ENCODE measurements at regions not wholly inside any gene's neighbourhood (a gene's known extent, or its start where the extent isn't known, plus 50 kb on each side); places are given as distances from the start of the nearest gene placed in this dataset.
"Not testable (repeated sequence)": the region's sequence is repeated elsewhere in the genome, so short reads cannot be mapped to it uniquely, and the experiment has no call there.

DNA sequence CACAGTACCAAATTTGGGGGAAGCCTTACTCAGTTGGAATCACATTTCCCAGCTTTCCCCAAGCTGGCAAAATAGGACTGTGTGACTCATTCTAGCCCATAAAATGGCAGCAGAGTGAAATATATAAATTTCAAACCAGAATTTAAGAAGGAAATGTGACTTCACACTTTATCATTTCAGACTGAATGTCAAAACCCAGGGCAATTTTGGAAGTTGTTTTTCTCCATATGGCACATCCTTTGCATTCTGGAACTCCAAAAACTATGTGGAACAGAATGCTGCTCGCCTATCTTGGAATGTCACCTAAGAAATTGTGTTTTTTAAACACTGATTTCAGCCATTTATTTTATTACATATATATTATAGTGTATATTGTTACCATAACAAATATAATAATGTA is 424.7 kb upstream of the ST8SIA4 start:
- ATAC-seq: no peak
- TF ChIP-seq GLIS3 (CRISPR knock-in tag; IDR thresholded peaks at IDR 0.05): no peak

DNA sequence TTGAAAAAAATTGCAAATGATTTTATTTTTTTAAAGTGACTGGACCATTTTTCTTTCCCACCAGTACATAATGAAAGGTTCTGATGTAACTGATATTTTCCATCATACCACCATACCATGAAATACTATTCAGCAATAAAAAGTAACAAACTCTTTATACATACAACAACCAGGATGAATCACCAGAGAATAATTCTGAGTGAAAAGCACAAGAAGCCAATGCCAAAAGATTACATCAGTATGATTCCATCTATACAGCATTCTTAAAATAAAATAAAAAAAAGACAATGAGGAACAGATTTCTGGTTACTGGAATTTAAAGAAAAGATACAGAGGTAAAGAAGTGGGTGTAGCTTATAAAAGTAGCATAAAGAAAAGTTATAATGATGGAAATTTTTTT is 423.7 kb upstream of the ST8SIA4 start:
- TF ChIP-seq ZNF8 (CRISPR knock-in tag; IDR thresholded peaks at IDR 0.05) (no peak), ZC3H10 (CRISPR knock-in tag; IDR thresholded peaks at IDR 0.05) (no peak)
- ATAC-seq: no peak

DNA sequence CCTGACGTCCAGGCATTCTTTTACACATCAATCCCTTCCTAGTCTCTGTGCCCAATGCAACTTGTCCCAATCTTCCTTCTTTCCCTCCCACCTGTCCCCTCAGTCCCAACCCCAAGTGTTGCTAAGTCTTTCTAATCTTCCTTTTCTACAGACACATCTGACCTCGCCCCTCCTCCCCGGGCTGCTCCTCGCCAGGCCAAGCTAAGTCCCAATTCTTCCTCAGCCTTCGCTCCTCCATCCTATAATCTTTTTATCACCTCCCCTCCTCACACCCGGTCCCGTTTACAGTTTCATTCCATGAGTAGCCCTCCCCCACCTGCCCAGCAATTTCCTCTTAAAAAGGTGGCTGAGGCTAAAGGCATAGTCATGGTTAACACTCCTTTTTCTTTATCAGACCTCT is 413.3 kb upstream of the ST8SIA4 start:
- not testable (repeated sequence) for ATAC-seq

DNA sequence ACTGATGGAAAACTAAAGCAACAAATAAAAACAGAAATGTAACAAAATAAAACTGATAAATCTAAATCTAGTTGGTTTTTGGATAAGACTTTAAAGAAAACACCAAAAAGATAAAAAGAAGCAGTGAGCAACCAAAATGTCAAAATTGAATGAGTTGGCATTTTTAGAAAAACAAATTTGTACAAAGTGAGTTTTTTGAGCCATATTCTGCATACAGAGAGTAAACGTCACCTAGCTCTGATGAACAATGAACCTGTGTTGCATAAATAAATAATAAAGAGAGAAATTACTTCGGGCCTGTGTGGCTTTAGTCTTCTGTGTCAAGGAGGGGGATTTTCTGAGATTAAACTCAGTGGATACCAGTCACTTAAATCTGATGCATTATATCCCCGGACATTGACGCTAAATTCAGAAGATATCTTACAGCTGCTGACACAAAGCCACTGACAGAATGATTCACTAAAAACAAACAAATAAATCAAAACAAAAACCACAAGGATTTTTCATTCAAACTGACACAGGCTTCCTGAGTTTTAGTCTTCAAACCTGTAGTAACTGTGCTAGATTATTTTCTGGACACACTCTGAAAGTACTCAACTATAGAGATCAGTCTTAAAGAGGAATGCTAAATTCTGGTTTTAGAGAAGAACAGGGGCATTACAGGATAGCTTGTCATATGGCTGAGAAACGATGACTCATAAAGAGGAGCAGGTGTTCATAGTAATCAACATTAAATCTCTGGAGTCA is 403.5 kb upstream of the ST8SIA4 start:
- ATAC-seq: no peak
- TF ChIP-seq ZNF565 (CRISPR knock-in tag; conservative IDR thresholded peaks at IDR 0.05; ENCODE audit: low read depth): no peak
- no peak for TF ChIP-seq TOX (CRISPR knock-in tag; IDR thresholded peaks at IDR 0.05; ENCODE audit: borderline replicate concordance)
- TF ChIP-seq, protein P1, sequence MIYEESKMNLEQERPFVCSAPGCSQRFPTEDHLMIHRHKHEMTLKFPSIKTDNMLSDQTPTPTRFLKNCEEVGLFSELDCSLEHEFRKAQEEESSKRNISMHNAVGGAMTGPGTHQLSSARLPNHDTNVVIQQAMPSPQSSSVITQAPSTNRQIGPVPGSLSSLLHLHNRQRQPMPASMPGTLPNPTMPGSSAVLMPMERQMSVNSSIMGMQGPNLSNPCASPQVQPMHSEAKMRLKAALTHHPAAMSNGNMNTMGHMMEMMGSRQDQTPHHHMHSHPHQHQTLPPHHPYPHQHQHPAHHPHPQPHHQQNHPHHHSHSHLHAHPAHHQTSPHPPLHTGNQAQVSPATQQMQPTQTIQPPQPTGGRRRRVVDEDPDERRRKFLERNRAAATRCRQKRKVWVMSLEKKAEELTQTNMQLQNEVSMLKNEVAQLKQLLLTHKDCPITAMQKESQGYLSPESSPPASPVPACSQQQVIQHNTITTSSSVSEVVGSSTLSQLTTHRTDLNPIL (CRISPR knock-in tag; IDR thresholded peaks at IDR 0.05; ENCODE audit: low read depth): no peak
- TF ChIP-seq ZFP3 (CRISPR knock-in tag; IDR thresholded peaks at IDR 0.05): no peak
- no peak for TF ChIP-seq OSR1 (CRISPR knock-in tag; IDR thresholded peaks at IDR 0.05)
- TF ChIP-seq CSDC2 (CRISPR knock-in tag; IDR thresholded peaks at IDR 0.05): no peak
- TF ChIP-seq ZC3H10 (CRISPR knock-in tag; IDR thresholded peaks at IDR 0.05): no peak
- TF ChIP-seq, protein P2, sequence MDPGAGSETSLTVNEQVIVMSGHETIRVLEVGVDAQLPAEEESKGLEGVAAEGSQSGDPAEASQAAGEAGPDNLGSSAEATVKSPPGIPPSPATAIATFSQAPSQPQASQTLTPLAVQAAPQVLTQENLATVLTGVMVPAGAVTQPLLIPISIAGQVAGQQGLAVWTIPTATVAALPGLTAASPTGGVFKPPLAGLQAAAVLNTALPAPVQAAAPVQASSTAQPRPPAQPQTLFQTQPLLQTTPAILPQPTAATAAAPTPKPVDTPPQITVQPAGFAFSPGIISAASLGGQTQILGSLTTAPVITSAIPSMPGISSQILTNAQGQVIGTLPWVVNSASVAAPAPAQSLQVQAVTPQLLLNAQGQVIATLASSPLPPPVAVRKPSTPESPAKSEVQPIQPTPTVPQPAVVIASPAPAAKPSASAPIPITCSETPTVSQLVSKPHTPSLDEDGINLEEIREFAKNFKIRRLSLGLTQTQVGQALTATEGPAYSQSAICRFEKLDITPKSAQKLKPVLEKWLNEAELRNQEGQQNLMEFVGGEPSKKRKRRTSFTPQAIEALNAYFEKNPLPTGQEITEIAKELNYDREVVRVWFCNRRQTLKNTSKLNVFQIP (CRISPR knock-in tag; IDR thresholded peaks at IDR 0.05; ENCODE audit: borderline replicate concordance, low read depth): no peak
- no peak for TF ChIP-seq SNAI2 (CRISPR knock-in tag; IDR thresholded peaks at IDR 0.05)
- TF ChIP-seq BACH2 (CRISPR knock-in tag; IDR thresholded peaks at IDR 0.05; ENCODE audit: borderline replicate concordance): no peak
- TF ChIP-seq ZNF8 (CRISPR knock-in tag; IDR thresholded peaks at IDR 0.05): no peak
- no peak for TF ChIP-seq GLIS3 (CRISPR knock-in tag; IDR thresholded peaks at IDR 0.05)
- TF ChIP-seq, protein P3, sequence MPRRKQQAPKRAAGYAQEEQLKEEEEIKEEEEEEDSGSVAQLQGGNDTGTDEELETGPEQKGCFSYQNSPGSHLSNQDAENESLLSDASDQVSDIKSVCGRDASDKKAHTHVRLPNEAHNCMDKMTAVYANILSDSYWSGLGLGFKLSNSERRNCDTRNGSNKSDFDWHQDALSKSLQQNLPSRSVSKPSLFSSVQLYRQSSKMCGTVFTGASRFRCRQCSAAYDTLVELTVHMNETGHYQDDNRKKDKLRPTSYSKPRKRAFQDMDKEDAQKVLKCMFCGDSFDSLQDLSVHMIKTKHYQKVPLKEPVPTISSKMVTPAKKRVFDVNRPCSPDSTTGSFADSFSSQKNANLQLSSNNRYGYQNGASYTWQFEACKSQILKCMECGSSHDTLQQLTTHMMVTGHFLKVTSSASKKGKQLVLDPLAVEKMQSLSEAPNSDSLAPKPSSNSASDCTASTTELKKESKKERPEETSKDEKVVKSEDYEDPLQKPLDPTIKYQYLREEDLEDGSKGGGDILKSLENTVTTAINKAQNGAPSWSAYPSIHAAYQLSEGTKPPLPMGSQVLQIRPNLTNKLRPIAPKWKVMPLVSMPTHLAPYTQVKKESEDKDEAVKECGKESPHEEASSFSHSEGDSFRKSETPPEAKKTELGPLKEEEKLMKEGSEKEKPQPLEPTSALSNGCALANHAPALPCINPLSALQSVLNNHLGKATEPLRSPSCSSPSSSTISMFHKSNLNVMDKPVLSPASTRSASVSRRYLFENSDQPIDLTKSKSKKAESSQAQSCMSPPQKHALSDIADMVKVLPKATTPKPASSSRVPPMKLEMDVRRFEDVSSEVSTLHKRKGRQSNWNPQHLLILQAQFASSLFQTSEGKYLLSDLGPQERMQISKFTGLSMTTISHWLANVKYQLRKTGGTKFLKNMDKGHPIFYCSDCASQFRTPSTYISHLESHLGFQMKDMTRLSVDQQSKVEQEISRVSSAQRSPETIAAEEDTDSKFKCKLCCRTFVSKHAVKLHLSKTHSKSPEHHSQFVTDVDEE (CRISPR knock-in tag; IDR thresholded peaks at IDR 0.05): no peak
- TF ChIP-seq PPARA (CRISPR knock-in tag; IDR thresholded peaks at IDR 0.05; ENCODE audit: borderline replicate concordance): no peak
- TF ChIP-seq TCF4 (CRISPR knock-in tag; IDR thresholded peaks at IDR 0.05; ENCODE audit: borderline replicate concordance): no peak
- TF ChIP-seq ARNTL (CRISPR knock-in tag; IDR thresholded peaks at IDR 0.05; ENCODE audit: borderline replicate concordance, low read depth): no peak
- TF ChIP-seq, protein P4, sequence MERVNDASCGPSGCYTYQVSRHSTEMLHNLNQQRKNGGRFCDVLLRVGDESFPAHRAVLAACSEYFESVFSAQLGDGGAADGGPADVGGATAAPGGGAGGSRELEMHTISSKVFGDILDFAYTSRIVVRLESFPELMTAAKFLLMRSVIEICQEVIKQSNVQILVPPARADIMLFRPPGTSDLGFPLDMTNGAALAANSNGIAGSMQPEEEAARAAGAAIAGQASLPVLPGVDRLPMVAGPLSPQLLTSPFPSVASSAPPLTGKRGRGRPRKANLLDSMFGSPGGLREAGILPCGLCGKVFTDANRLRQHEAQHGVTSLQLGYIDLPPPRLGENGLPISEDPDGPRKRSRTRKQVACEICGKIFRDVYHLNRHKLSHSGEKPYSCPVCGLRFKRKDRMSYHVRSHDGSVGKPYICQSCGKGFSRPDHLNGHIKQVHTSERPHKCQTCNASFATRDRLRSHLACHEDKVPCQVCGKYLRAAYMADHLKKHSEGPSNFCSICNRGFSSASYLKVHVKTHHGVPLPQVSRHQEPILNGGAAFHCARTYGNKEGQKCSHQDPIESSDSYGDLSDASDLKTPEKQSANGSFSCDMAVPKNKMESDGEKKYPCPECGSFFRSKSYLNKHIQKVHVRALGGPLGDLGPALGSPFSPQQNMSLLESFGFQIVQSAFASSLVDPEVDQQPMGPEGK (CRISPR knock-in tag; IDR thresholded peaks at IDR 0.05; ENCODE audit: borderline replicate concordance): no peak
- no peak for TF ChIP-seq RARB (CRISPR knock-in tag; IDR thresholded peaks at IDR 0.05)
- no peak for TF ChIP-seq ISL1 (CRISPR knock-in tag; IDR thresholded peaks at IDR 0.05)
- no peak for TF ChIP-seq ZNF70 (CRISPR knock-in tag; IDR thresholded peaks at IDR 0.05)

DNA sequence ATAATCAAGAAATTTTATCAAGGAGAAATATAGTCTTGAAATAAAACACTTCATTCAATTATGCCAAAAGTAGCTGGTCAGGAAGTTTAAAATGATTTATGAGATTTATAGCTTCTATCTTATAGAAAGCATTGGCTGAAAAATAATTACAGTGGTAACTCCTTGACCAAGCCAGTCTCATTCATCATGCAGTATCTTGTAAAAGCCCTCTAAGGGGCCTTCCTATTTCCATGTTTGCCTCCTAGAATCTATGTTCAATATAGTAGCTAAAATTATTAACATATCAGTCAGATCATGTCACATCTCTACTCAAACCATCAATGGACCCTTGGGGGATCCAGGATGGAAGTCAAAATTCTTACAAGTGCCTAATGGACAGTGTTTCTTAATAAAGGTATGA is 393.4 kb upstream of the ST8SIA4 start:
- TF ChIP-seq, protein P1 (CRISPR knock-in tag; IDR thresholded peaks at IDR 0.05; ENCODE audit: low read depth): no peak
- TF ChIP-seq TCF4 (CRISPR knock-in tag; IDR thresholded peaks at IDR 0.05; ENCODE audit: borderline replicate concordance) (no peak), OSR1 (CRISPR knock-in tag; IDR thresholded peaks at IDR 0.05) (no peak), ZNF70 (CRISPR knock-in tag; IDR thresholded peaks at IDR 0.05) (no peak), ZNF565 (CRISPR knock-in tag; conservative IDR thresholded peaks at IDR 0.05; ENCODE audit: low read depth) (no peak), ZNF8 (CRISPR knock-in tag; IDR thresholded peaks at IDR 0.05) (no peak), ARNTL (CRISPR knock-in tag; IDR thresholded peaks at IDR 0.05; ENCODE audit: borderline replicate concordance, low read depth) (no peak)
- no peak for ATAC-seq
